ENCODE measurements at regions not wholly inside any gene's neighbourhood (a gene's known extent, or its start where the extent isn't known, plus 50 kb on each side); places are given as distances from the start of the nearest gene placed in this dataset.

GRCh38 chr9:87379300-87379699 lies 118.4 kb upstream of the DAPK1 start:
- WGBS (ENCODE audit: insufficient coverage): 100% methylated on average over 4 of the region's 6 CpGs
- ATAC-seq (no peak), DNase-seq (no peak)
- H3K4me3 Mint-ChIP-seq: no peak overlapping the region
- Histone ChIP-seq H3K27ac (ENCODE audit: low read length) (no peak overlapping the region), H3K36me3 (ENCODE audit: control insufficient read depth, insufficient read depth, low read length) (no peaks in the 10 kb centered on the region), H3K4me1 (ENCODE audit: control insufficient read depth, insufficient read depth, low read length) (no peaks in the 10 kb centered on the region), H3K9me3 (ENCODE audit: control insufficient read depth, insufficient read depth, low read length) (no peaks in the 10 kb centered on the region), H3K27me3 (ENCODE audit: control insufficient read depth, insufficient read depth, low read length) (no peaks in the 10 kb centered on the region), H3K4me3 (ENCODE audit: low read length) (no peak overlapping the region)
- H3K27me3 Mint-ChIP-seq (ENCODE audit: low read depth in 2 of 2): peaks cover 0 to 4% of the 10 kb centered on the region in 2 donors
- H3K36me3 Mint-ChIP-seq: no peaks in the 10 kb centered on the region
- intact Hi-C loops (cut with micrococcal nuclease): no loop called here
- no peak overlapping the region for H3K27ac Mint-ChIP-seq
- H3K9me3 Mint-ChIP-seq: no peaks in the 10 kb centered on the region
- TF ChIP-seq CTCF (IDR thresholded peaks at IDR 0.05): no peak
- no peaks in the 10 kb centered on the region for H3K4me1 Mint-ChIP-seq

DNA sequence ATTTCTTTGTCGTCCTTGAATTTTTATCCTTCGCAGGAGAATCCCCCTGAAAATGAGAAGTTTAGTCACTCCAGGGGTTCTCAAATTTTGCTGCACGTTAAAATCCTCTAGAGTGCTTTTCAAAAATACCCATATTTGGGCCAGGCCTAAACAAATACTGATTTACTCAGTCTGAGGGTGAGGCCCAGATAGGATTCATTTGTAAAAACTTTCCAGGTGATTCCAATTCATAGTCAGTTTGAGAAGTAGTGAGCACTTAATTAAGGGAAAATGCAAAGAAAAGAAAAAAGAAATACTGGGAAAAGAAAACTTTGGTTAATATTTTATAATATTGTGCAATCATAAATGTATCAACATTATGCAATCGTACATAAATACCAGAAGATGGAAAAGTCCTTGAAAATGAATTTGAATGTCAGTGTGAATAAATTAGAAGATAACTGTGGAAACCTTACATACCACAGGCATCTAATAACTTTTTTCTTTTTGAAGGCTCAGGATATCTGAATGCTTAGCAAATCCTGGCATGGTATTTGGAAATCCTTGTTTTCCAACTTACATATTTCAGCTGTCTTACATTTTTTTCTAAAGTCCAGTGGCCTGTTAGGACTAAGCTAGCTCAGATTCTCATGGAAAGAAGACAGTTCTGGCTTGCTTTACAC lies 116.5 kb upstream of the DAPK1 start:
- no peak for ATAC-seq
- TF ChIP-seq CTCF (IDR thresholded peaks at IDR 0.05): no peak
- intact Hi-C loops (cut with micrococcal nuclease): no loop called here
- Mint-ChIP-seq H3K4me3 (no peak overlapping the region), H3K27ac (no peak overlapping the region), H3K36me3 (no peaks in the 10 kb centered on the region), H3K4me1 (no peaks in the 10 kb centered on the region), H3K27me3 (ENCODE audit: low read depth in 2 of 2) (peaks cover 6 to 7% of the 10 kb centered on the region in 2 donors), H3K9me3 (no peaks in the 10 kb centered on the region)
- Histone ChIP-seq H3K4me3 (ENCODE audit: low read length) (no peak overlapping the region), H3K36me3 (ENCODE audit: control insufficient read depth, insufficient read depth, low read length) (no peaks in the 10 kb centered on the region), H3K9me3 (ENCODE audit: control insufficient read depth, insufficient read depth, low read length) (no peaks in the 10 kb centered on the region), H3K4me1 (ENCODE audit: control insufficient read depth, insufficient read depth, low read length) (no peaks in the 10 kb centered on the region), H3K27ac (ENCODE audit: low read length) (no peak overlapping the region), H3K27me3 (ENCODE audit: control insufficient read depth, insufficient read depth, low read length) (no peaks in the 10 kb centered on the region)
- no peak for DNase-seq
- 94% methylated on average over 3 of the region's 4 CpGs for WGBS (ENCODE audit: insufficient coverage)

GRCh38 chr9:87381746-87382145 lies 115.9 kb upstream of the DAPK1 start:
- Histone ChIP-seq H3K4me3 (ENCODE audit: low read length) (no peak overlapping the region), H3K9me3 (ENCODE audit: control insufficient read depth, insufficient read depth, low read length) (no peaks in the 10 kb centered on the region), H3K27ac (ENCODE audit: low read length) (no peak overlapping the region), H3K36me3 (ENCODE audit: control insufficient read depth, insufficient read depth, low read length) (no peaks in the 10 kb centered on the region), H3K27me3 (ENCODE audit: control insufficient read depth, insufficient read depth, low read length) (no peaks in the 10 kb centered on the region), H3K4me1 (ENCODE audit: control insufficient read depth, insufficient read depth, low read length) (no peaks in the 10 kb centered on the region)
- intact Hi-C loops (cut with micrococcal nuclease): no loop called here
- Mint-ChIP-seq H3K9me3 (no peaks in the 10 kb centered on the region), H3K4me3 (no peak overlapping the region), H3K27ac (no peak overlapping the region), H3K36me3 (no peaks in the 10 kb centered on the region), H3K4me1 (no peaks in the 10 kb centered on the region), H3K27me3 (ENCODE audit: low read depth in 2 of 2) (peaks cover 6 to 8% of the 10 kb centered on the region in 2 donors)
- ATAC-seq (no peak), DNase-seq (no peak)
- TF ChIP-seq CTCF (IDR thresholded peaks at IDR 0.05): no peak
- 76% methylated on average over 4 of the region's 4 CpGs for WGBS (ENCODE audit: insufficient coverage)

- no peak overlapping the region for H3K27ac ChIP-seq (ENCODE audit: low read length)
- H3K4me3 ChIP-seq (ENCODE audit: low read length): no peak overlapping the region
- H3K4me1 Mint-ChIP-seq: no peaks in the 10 kb centered on the region
- no peak overlapping the region for H3K4me3 Mint-ChIP-seq
- intact Hi-C loops (cut with micrococcal nuclease): no loop called here
- ATAC-seq: no peak
- no peak for TF ChIP-seq CTCF (IDR thresholded peaks at IDR 0.05)
- peaks cover 6 to 8% of the 10 kb centered on the region in 2 donors for H3K27me3 Mint-ChIP-seq (ENCODE audit: low read depth in 2 of 2)
- H3K27ac Mint-ChIP-seq: no peak overlapping the region
- DNase-seq: no peak
- no peaks in the 10 kb centered on the region for H3K27me3 ChIP-seq (ENCODE audit: control insufficient read depth, insufficient read depth, low read length)
- H3K9me3 ChIP-seq (ENCODE audit: control insufficient read depth, insufficient read depth, low read length): no peaks in the 10 kb centered on the region
- no peaks in the 10 kb centered on the region for H3K36me3 ChIP-seq (ENCODE audit: control insufficient read depth, insufficient read depth, low read length)
- 90% methylated on average over 9 of the region's 9 CpGs for WGBS (ENCODE audit: insufficient coverage)
- H3K9me3 Mint-ChIP-seq: no peaks in the 10 kb centered on the region
- no peaks in the 10 kb centered on the region for H3K4me1 ChIP-seq (ENCODE audit: control insufficient read depth, insufficient read depth, low read length)
- H3K36me3 Mint-ChIP-seq: no peaks in the 10 kb centered on the region
Measured at GRCh38 chr9:87382900-87383299, 114.8 kb upstream of the DAPK1 start.
